Transverse colon (tissue), 4 donors: ENCODE measurements at regions not wholly inside any gene's neighbourhood (a gene's known extent, or its start where the extent isn't known, plus 50 kb on each side); places are given as distances from the start of the nearest gene placed in this dataset.

Source experiments
- DNase-seq: peaks from one replicate; pipeline ENCODE4 v3.0.0-alpha.2; 2019
- H3K27ac ChIP-seq, 4 donors: fragments of 200-600 bp; sonication (generic); 2 replicates each; pipeline ENCODE4 v1.5.1; 2016 to 2018; ENCODE audit warnings: inconsistent platforms in 4 of 4
- H3K27me3 ChIP-seq: fragments of 200-600 bp; sonication (generic); 2 replicates; pipeline ENCODE4 v1.5.1; 2017; ENCODE audit warnings: inconsistent platforms
- H3K36me3 ChIP-seq, 4 donors: fragments of 200-600 bp; sonication (generic); 2 replicates each; pipeline ENCODE4 v1.5.1; 2017 to 2019; ENCODE audit warnings: inconsistent platforms in 4 of 4
- H3K4me1 ChIP-seq, 4 donors: fragments of 200-600 bp; sonication (generic); 2 replicates each; pipeline ENCODE4 v1.5.1; 2017 to 2020; ENCODE audit warnings: inconsistent platforms in 4 of 4
- H3K4me3 ChIP-seq, 4 donors: fragments of 200-600 bp; sonication (generic); 1 replicate in 1 of 4; 2 replicates in 3 of 4; pipeline versions ENCODE4 v1.5.1 to v1.6.1; 2017 to 2019; ENCODE audit warnings: inconsistent platforms in 4 of 4
- H3K9me3 ChIP-seq, 2 donors: fragments of 200-600 bp; sonication (generic); 2 replicates each; pipeline ENCODE4 v1.5.1; 2017 to 2019; ENCODE audit warnings: inconsistent platforms in 2 of 2
- EP300 ChIP-seq: sonication (generic); formaldehyde crosslinking; IDR thresholded peaks from one replicate; pipeline ENCODE4 v1.6.1; 2017; ENCODE audit warnings: antibody characterized with exemption, low read depth
- POLR2A ChIP-seq: fragments of 450-650 bp; IDR thresholded peaks from one replicate; pipeline ENCODE4 v1.6.1; 2016; ENCODE audit warnings: antibody characterized with exemption, mild to moderate bottlenecking, moderate library complexity
- POLR2AphosphoS5 ChIP-seq, 3 donors: sonication (generic); formaldehyde crosslinking; IDR thresholded peaks; one replicate each; pipeline ENCODE4 v1.6.1; 2016; ENCODE audit warnings: antibody characterized with exemption in 3 of 3
- whole genome bisulfite sequencing, 2 donors: methylation state at CpG; one replicate each; pipeline ENCODE4 v1.1.5; 2018; ENCODE audit warnings: low coverage in 1 of 2; 5-methylcytosine and 5-hydroxymethylcytosine counted together
- in situ Hi-C, 4 donors: fragments of 200-750 bp; cut with MboI; loops; one replicate each; pipeline versions ENCODE4 v1.15.0 to v1.15.1; 2017; ENCODE audit warnings: low sequenced_read_pairs in 3 of 4, low pct_ligation_motif_present in 1 of 4, low pct_unique_long_range_greater_than_20kb in 1 of 4
- intact Hi-C: fragments of 100-400 bp; cut with DNase I; formaldehyde crosslinking; loops from one replicate; pipeline ENCODE4 v1.15.1; 2023; ENCODE audit warnings: low total_unique reads
- TF ChIP-seq, protein P1 (sequence below), 5 experiments: fragments of 200-600 bp in 3 of 5; fragments of 450-650 bp in 2 of 5; sonication (generic) in 3 of 5; IDR thresholded peaks; 1 replicate in 2 of 5; 2 replicates in 3 of 5; pipeline ENCODE4 v1.5.1; 2016 to 2017; ENCODE audit warnings: antibody characterized with exemption in 5 of 5, inconsistent platforms in 3 of 5, mild to moderate bottlenecking in 2 of 5, moderate library complexity in 1 of 5

DNA sequence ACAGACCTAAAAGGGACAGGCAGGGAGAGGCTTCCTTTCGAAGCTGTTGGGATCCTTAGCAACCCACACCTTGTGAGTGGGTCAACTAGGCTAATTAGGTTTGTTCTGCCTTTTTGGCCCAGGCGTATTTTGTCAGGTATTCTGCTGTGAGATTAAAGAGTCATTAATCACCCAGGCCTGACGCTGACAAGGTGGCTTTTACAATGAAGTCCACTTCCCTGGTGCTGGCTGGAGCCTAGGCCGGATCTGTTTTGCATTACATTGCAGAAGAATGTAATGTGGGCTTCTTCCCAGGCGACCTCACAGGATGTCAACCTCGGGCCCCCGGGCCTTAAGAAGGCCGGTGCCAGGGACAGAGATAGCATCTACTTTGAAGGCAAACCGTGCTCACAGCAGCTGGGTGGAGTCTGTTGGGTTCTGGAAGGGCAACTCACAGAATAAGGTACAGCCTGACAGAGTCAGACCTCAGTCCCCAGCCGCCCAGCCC lies 76.9 kb downstream of the HES1 start:
- TF ChIP-seq POLR2AphosphoS5 (IDR thresholded peaks at IDR 0.05) (no peak), POLR2A (no peak), EP300 (no peak)
- TF ChIP-seq, protein P1, sequence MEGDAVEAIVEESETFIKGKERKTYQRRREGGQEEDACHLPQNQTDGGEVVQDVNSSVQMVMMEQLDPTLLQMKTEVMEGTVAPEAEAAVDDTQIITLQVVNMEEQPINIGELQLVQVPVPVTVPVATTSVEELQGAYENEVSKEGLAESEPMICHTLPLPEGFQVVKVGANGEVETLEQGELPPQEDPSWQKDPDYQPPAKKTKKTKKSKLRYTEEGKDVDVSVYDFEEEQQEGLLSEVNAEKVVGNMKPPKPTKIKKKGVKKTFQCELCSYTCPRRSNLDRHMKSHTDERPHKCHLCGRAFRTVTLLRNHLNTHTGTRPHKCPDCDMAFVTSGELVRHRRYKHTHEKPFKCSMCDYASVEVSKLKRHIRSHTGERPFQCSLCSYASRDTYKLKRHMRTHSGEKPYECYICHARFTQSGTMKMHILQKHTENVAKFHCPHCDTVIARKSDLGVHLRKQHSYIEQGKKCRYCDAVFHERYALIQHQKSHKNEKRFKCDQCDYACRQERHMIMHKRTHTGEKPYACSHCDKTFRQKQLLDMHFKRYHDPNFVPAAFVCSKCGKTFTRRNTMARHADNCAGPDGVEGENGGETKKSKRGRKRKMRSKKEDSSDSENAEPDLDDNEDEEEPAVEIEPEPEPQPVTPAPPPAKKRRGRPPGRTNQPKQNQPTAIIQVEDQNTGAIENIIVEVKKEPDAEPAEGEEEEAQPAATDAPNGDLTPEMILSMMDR (IDR thresholded peaks at IDR 0.05): no peak
- Histone ChIP-seq H3K4me3 (no peak overlapping the region), H3K9me3 (no peaks in the 10 kb centered on the region), H3K4me1 (no peaks in the 10 kb centered on the region), H3K27me3 (no peaks in the 10 kb centered on the region), H3K36me3 (no peaks in the 10 kb centered on the region), H3K27ac (no peak overlapping the region)
- no peak for DNase-seq
- in situ Hi-C loops (no loop called here), intact Hi-C loops (no loop called here)
- WGBS, 2 donors: 68 to 83% methylated on average over 1 to 10 of the region's 10 CpGs

DNA sequence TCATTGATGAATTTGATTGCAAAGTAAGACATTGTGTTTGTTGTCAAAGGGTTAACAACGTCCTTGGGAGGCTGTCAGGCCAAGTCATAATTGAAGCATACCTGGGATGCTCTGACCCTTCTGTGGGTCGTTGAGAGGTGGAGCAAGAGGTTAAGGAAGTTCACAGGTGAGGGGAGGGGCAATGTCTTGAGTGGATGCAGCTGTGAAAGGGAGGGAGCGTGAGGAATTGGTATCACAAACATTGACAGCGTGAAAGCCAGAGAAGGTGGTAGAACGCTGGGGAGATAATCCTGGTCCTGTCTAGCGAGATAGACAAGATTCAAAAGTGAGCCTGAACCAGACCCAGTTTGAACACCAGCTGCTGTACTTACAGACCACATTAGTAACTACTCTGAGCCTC lies 79.4 kb downstream of the HES1 start:
- no peaks in the 10 kb centered on the region for H3K27me3 ChIP-seq
- H3K9me3 ChIP-seq: no peaks in the 10 kb centered on the region
- 56 to 60% methylated on average over 6 of the region's 6 CpGs for WGBS, 2 donors
- DNase-seq: no peak
- H3K4me1 ChIP-seq: no peaks in the 10 kb centered on the region
- no peak overlapping the region for H3K4me3 ChIP-seq
- in situ Hi-C loops (no loop called here), intact Hi-C loops (no loop called here)
- H3K27ac ChIP-seq: no peak overlapping the region
- no peaks in the 10 kb centered on the region for H3K36me3 ChIP-seq
- TF ChIP-seq, protein P1 (IDR thresholded peaks at IDR 0.05): no peak
- no peak for TF ChIP-seq POLR2AphosphoS5 (IDR thresholded peaks at IDR 0.05)
- no peak for TF ChIP-seq POLR2A
- TF ChIP-seq EP300: no peak

DNA sequence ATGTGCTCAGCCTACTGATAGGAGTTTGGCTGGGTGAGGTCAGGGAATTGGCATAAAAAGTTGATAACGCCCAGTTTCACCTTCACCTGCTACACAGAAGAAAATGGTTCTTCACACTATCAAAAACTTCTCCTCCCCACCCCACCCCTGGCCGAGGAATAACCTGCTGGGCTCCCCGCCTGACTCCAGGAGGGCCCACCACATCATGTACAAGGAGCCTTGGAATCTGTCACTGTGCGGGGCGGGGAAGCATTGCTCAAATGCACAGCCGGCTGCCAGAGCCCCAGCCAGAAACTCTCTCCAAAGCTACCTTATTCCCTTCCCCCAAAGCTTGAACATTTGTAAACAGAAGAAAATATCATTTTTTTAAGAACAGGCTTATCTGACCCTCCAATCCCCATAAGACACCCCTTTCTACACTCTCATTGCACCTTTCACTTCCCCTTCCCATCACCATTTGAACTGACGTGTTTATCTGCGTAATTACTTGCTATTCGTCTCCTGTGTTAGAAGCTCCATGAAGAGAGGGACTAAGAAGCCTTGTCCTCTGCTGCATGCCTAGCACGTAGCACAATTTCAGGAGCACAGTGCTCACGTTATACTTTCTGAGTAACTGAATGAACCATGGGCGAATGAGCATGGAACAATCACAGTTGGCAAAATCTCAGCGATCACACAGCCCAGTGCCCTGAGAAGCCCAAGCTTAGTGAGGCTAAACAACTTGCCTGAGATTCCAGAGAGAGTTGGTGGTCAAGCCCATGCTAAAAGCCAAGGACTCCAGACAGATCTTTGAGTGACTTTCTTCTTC lies 82.9 kb downstream of the HES1 start:
- WGBS, 2 donors: 85 to 88% methylated on average over 10 to 13 of the region's 13 CpGs
- Histone ChIP-seq H3K27me3 (no peaks in the 10 kb centered on the region), H3K9me3 (no peaks in the 10 kb centered on the region), H3K36me3 (no peaks in the 10 kb centered on the region), H3K4me1 (no peaks in the 10 kb centered on the region), H3K4me3 (no peak overlapping the region), H3K27ac (no peak overlapping the region)
- in situ Hi-C loops: no loop called here
- intact Hi-C loops: no loop called here
- no peak for DNase-seq
- TF ChIP-seq POLR2A: no peak
- TF ChIP-seq, protein P1 (IDR thresholded peaks at IDR 0.05): no peak
- TF ChIP-seq POLR2AphosphoS5 (IDR thresholded peaks at IDR 0.05): no peak
- no peak for TF ChIP-seq EP300

DNA sequence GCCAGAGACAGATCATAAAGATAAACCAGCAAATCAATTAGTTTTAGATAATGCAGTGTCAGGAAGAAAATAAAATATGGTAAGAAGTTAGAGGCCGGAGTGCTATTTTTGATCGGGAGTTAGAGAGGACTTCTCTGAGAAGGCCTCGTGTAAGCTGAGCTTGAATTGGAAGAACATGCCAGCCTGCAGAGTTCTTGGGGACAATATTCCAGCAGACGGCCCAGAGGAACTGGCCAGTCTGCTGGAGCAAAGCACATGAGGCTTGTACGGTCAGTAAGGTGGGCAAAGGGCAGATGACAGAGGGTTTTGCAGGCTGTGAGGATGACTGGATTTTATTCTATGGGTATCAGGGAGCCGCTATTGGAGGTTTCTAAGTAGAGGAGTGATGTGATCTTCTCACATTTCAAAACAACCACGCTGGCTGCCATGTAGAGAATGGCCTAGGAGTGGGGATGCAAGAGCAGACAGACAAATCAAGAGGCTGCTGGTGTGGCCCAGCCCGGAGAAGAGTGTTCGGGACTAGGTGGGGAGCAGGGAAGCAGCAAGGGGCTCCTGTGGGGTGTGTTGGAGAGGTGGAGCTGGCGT lies 84.0 kb downstream of the HES1 start:
- TF ChIP-seq, protein P1 (IDR thresholded peaks at IDR 0.05): no peak
- TF ChIP-seq POLR2A (no peak), POLR2AphosphoS5 (IDR thresholded peaks at IDR 0.05) (no peak), EP300 (no peak)
- Histone ChIP-seq H3K36me3 (no peaks in the 10 kb centered on the region), H3K9me3 (no peaks in the 10 kb centered on the region), H3K4me1 (peaks cover 0 to 1% (median 0%) of the 10 kb centered on the region in 4 donors), H3K27me3 (no peaks in the 10 kb centered on the region), H3K27ac (no peak overlapping the region), H3K4me3 (no peak overlapping the region)
- 92% methylated on average over 8 to 10 of the region's 10 CpGs for WGBS, 2 donors
- DNase-seq: no peak
- intact Hi-C loops (no loop called here), in situ Hi-C loops (no loop called here)
